ENCODE measurements at regions not wholly inside any gene's neighbourhood (a gene's known extent, or its start where the extent isn't known, plus 50 kb on each side); places are given as distances from the start of the nearest gene placed in this dataset.

DNA sequence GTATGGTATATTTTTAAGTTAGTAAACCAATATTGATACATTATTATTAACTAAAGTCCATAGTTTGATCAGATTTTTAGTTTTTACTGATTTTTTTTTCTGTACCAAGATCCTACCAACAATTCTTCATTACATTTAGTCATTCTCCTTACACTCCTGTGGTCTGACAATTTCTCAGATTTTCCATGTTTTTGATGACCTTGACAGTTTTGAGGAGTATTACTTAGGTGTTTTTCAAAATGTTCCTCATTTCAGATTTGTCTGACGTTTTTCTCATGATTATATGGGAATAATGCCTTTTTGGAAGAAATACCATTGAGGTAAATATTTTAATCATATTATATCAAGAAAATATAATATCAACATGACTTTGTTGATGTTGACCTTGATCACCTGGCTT, 423.8 kb downstream of the PPP4R3C start:
- TF ChIP-seq LEF1 (IDR thresholded peaks at IDR 0.05; ENCODE audit: borderline replicate concordance): no peak
- no peak for TF ChIP-seq SP1 (IDR thresholded peaks at IDR 0.05)
- TF ChIP-seq ELF4 (IDR thresholded peaks at IDR 0.05): no peak
- no peak for TF ChIP-seq PKNOX1 (IDR thresholded peaks at IDR 0.05)
- no peak for TF ChIP-seq FOXK2 (IDR thresholded peaks at IDR 0.05)
- TF ChIP-seq TARDBP (IDR thresholded peaks at IDR 0.05): no peak
- no peak for TF ChIP-seq FOXM1 (IDR thresholded peaks at IDR 0.05; ENCODE audit: borderline replicate concordance)
- no peak for TF ChIP-seq FOXA1 (IDR thresholded peaks at IDR 0.05)
- TF ChIP-seq L3MBTL2 (conservative IDR thresholded peaks at IDR 0.05): no peak
- TF ChIP-seq BHLHE40 (IDR thresholded peaks at IDR 0.05; ENCODE audit: borderline replicate concordance): no peak
- no peak for TF ChIP-seq HDGF (IDR thresholded peaks at IDR 0.05; ENCODE audit: borderline replicate concordance)
- TF ChIP-seq SUZ12 (IDR thresholded peaks at IDR 0.05): no peak
- no peak for TF ChIP-seq NFRKB (IDR thresholded peaks at IDR 0.05)
- TF ChIP-seq ARNT (IDR thresholded peaks at IDR 0.05): no peak

Data from HEK293T (cell line).